Neural progenitor cell (in vitro differentiated cells): ENCODE measurements at regions not wholly inside any gene's neighbourhood (a gene's known extent, or its start where the extent isn't known, plus 50 kb on each side); places are given as distances from the start of the nearest gene placed in this dataset.

Experiments
- DNase-seq: peaks from one replicate; pipeline ENCODE4 v3.0.0-alpha.2; 2016; ENCODE audit warnings: low spot score
- H2AFZ ChIP-seq: fragments of 200-600 bp; sonication (generic); replicated peaks from 2 replicates; pipeline ENCODE4 v1.6.1; 2016; ENCODE audit warnings: antibody characterized with exemption
- H3F3A ChIP-seq: fragments of 200-600 bp; sonication (generic); 2 replicates; pipeline ENCODE4 v1.6.1; 2016; ENCODE audit warnings: antibody characterized with exemption, low read depth
- H3K27ac ChIP-seq: fragments of 200-600 bp; sonication (generic); 2 replicates; pipeline ENCODE4 v1.5.1; 2016; ENCODE audit warnings: mild to moderate bottlenecking
- H3K27me3 ChIP-seq: fragments of 200-600 bp; sonication (generic); 2 replicates; pipeline ENCODE4 v1.6.1; 2016; ENCODE audit warnings: mild to moderate bottlenecking, moderate library complexity
- H3K36me3 ChIP-seq: fragments of 200-600 bp; sonication (generic); 2 replicates; pipeline ENCODE4 v1.5.1; 2016
- H3K4me1 ChIP-seq: fragments of 200-600 bp; sonication (generic); 2 replicates; pipeline ENCODE4 v1.6.1; 2016; ENCODE audit warnings: mixed run types
- H3K4me2 ChIP-seq: fragments of 200-600 bp; sonication (generic); 2 replicates; pipeline ENCODE4 v1.6.1; 2016
- H3K4me3 ChIP-seq: fragments of 200-600 bp; sonication (generic); 2 replicates; pipeline ENCODE4 v1.5.1; 2016
- H3K79me2 ChIP-seq: fragments of 200-600 bp; sonication (generic); 2 replicates; pipeline ENCODE4 v1.6.1; 2016; ENCODE audit warnings: low read depth
- H3K9ac ChIP-seq: fragments of 200-600 bp; sonication (generic); 2 replicates; pipeline ENCODE4 v1.6.1; 2016
- H3K9me3 ChIP-seq: fragments of 200-600 bp; sonication (generic); 2 replicates; pipeline ENCODE4 v1.5.1; 2016; ENCODE audit warnings: low read depth
- H4K20me1 ChIP-seq: fragments of 200-600 bp; sonication (generic); 2 replicates; pipeline ENCODE4 v1.6.1; 2016; ENCODE audit warnings: low read depth
- H3K27ac Mint-ChIP-seq: 3 replicates; pipeline ENCODE4 v1.8.0; 2021; ENCODE audit warnings: mixed read lengths
- H3K27me3 Mint-ChIP-seq: 2 replicates; pipeline ENCODE4 v1.8.0; 2022; ENCODE audit warnings: low read depth, mild to moderate bottlenecking, inconsistent platforms, moderate library complexity, mixed read lengths; ENCODE audit not compliant: insufficient read depth
- H3K36me3 Mint-ChIP-seq: 3 replicates; pipeline ENCODE4 v1.8.0; 2021; ENCODE audit warnings: mixed read lengths
- H3K4me1 Mint-ChIP-seq: 3 replicates; pipeline ENCODE4 v1.8.0; 2021; ENCODE audit warnings: mixed read lengths
- H3K4me3 Mint-ChIP-seq: 3 replicates; pipeline ENCODE4 v1.8.0; 2021; ENCODE audit warnings: mild to moderate bottlenecking, moderate library complexity, mixed read lengths
- H3K9me3 Mint-ChIP-seq: 3 replicates; pipeline ENCODE4 v1.8.0; 2020; ENCODE audit warnings: mixed read lengths
- EZH2 ChIP-seq: fragments of 200-600 bp; sonication (generic); IDR thresholded peaks from 2 replicates; pipeline ENCODE4 v1.6.1; 2017; ENCODE audit warnings: antibody characterized with exemption, mild to moderate bottlenecking, moderate library complexity
- EZH2phosphoT487 ChIP-seq: fragments of 200-600 bp; sonication (generic); IDR thresholded peaks from 2 replicates; pipeline ENCODE4 v1.6.1; 2017; ENCODE audit warnings: antibody characterized with exemption
- TF ChIP-seq, protein P1 (sequence below): fragments of 200-600 bp; sonication (generic); IDR thresholded peaks from 2 replicates; pipeline ENCODE4 v1.5.1; 2017; ENCODE audit warnings: antibody characterized with exemption, mild to moderate bottlenecking

GRCh38 chr16:64394061-64394460, 727.8 kb downstream of the CDH11 start:
- H3K27ac Mint-ChIP-seq, result no peak overlapping the region
- Histone ChIP-seq H3K9ac (no peak overlapping the region), H3K4me1 (no peaks in the 10 kb centered on the region), H3K9me3 (no peaks in the 10 kb centered on the region), H3K27ac (no peak overlapping the region), H3F3A (no peaks in the 10 kb centered on the region), H3K79me2 (no peaks in the 10 kb centered on the region), H3K27me3 (no peaks in the 10 kb centered on the region), H3K4me2 (no peak overlapping the region), H4K20me1 (no peaks in the 10 kb centered on the region), H3K4me3 (no peak overlapping the region), H3K36me3 (no peaks in the 10 kb centered on the region), H2AFZ (no peak overlapping the region)
- H3K4me1 Mint-ChIP-seq, result peaks cover 9% of the 10 kb centered on the region
- no peak overlapping the region for H3K4me3 Mint-ChIP-seq
- no peak for DNase-seq
- no peaks in the 10 kb centered on the region for H3K27me3 Mint-ChIP-seq
- no peaks in the 10 kb centered on the region for H3K36me3 Mint-ChIP-seq
- TF ChIP-seq, protein P1, sequence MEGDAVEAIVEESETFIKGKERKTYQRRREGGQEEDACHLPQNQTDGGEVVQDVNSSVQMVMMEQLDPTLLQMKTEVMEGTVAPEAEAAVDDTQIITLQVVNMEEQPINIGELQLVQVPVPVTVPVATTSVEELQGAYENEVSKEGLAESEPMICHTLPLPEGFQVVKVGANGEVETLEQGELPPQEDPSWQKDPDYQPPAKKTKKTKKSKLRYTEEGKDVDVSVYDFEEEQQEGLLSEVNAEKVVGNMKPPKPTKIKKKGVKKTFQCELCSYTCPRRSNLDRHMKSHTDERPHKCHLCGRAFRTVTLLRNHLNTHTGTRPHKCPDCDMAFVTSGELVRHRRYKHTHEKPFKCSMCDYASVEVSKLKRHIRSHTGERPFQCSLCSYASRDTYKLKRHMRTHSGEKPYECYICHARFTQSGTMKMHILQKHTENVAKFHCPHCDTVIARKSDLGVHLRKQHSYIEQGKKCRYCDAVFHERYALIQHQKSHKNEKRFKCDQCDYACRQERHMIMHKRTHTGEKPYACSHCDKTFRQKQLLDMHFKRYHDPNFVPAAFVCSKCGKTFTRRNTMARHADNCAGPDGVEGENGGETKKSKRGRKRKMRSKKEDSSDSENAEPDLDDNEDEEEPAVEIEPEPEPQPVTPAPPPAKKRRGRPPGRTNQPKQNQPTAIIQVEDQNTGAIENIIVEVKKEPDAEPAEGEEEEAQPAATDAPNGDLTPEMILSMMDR, result no peak
- TF ChIP-seq EZH2 (no peak), EZH2phosphoT487 (no peak)
- H3K9me3 Mint-ChIP-seq, result no peaks in the 10 kb centered on the region

DNA sequence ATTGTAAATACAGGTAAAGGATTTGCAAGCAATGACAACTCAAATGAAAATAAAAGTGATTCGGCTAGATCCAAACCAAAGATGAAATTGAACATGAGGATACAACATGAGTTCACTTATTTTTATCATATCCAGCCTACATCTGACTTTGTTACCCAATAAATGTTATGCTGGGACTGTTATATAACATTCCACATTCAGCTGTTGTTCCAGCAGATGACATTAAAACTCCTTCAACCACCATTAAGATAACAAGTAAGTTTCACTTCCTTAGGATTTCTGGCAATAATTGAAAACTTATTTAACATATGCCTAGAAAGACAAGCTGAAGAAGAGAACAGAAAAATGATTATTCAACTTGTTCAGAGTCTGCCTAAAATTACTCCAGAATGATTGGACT, 729.4 kb downstream of the CDH11 start:
- H3K27ac ChIP-seq, result no peak overlapping the region
- H3K4me1 Mint-ChIP-seq, result peaks cover 9% of the 10 kb centered on the region
- H3K9ac ChIP-seq, result no peak overlapping the region
- no peaks in the 10 kb centered on the region for H3K4me1 ChIP-seq
- H3K9me3 ChIP-seq, result no peaks in the 10 kb centered on the region
- no peaks in the 10 kb centered on the region for H3K36me3 ChIP-seq
- no peaks in the 10 kb centered on the region for H3K27me3 Mint-ChIP-seq
- H3K27me3 ChIP-seq, result no peaks in the 10 kb centered on the region
- no peak overlapping the region for H3K4me3 Mint-ChIP-seq
- H2AFZ ChIP-seq, result no peak overlapping the region
- H3F3A ChIP-seq, result no peaks in the 10 kb centered on the region
- H3K4me3 ChIP-seq, result no peak overlapping the region
- H3K9me3 Mint-ChIP-seq, result no peaks in the 10 kb centered on the region
- no peaks in the 10 kb centered on the region for H4K20me1 ChIP-seq
- H3K36me3 Mint-ChIP-seq, result no peaks in the 10 kb centered on the region
- H3K79me2 ChIP-seq, result no peaks in the 10 kb centered on the region
- no peak for DNase-seq
- TF ChIP-seq EZH2phosphoT487 (no peak), EZH2 (no peak)
- TF ChIP-seq, protein P1, result no peak
- H3K4me2 ChIP-seq, result no peak overlapping the region
- H3K27ac Mint-ChIP-seq, result no peak overlapping the region

- Mint-ChIP-seq H3K4me1 (peaks cover 9% of the 10 kb centered on the region), H3K4me3 (no peak overlapping the region), H3K36me3 (no peaks in the 10 kb centered on the region), H3K27ac (peak overlapping the region; percentile 57), H3K9me3 (no peaks in the 10 kb centered on the region), H3K27me3 (no peaks in the 10 kb centered on the region)
- Histone ChIP-seq H3K36me3 (no peaks in the 10 kb centered on the region), H3K27ac (no peak overlapping the region), H3K79me2 (no peaks in the 10 kb centered on the region), H3K27me3 (no peaks in the 10 kb centered on the region), H3K4me2 (no peak overlapping the region), H3K9me3 (no peaks in the 10 kb centered on the region), H3K4me3 (no peak overlapping the region), H2AFZ (peak overlapping the region; percentile 27), H3K4me1 (no peaks in the 10 kb centered on the region), H3F3A (no peaks in the 10 kb centered on the region), H3K9ac (no peak overlapping the region), H4K20me1 (no peaks in the 10 kb centered on the region)
- TF ChIP-seq EZH2, result no peak
- TF ChIP-seq, protein P1, result no peak
- TF ChIP-seq EZH2phosphoT487, result no peak
- DNase-seq, result no peak
Measured at GRCh38 chr16:64391063-64391600, 730.7 kb downstream of the CDH11 start.
